K562 (cell line): ENCODE measurements at regions not wholly inside any gene's neighbourhood (a gene's known extent, or its start where the extent isn't known, plus 50 kb on each side); places are given as distances from the start of the nearest gene placed in this dataset.

ENCODE experiments used
- CREM ChIP-seq: IDR thresholded peaks from 2 replicates; pipeline ENCODE4 v1.6.1; 2014; ENCODE audit warnings: antibody characterized with exemption, low read depth
- FOXM1 ChIP-seq, 2 experiments: fragments of 450-650 bp in 1 of 2; sonication (generic) in 1 of 2; formaldehyde crosslinking in 1 of 2; IDR thresholded peaks; 2 replicates each; pipeline versions ENCODE4 v1.6.1 to v1.9.0; 2017 to 2022; ENCODE audit warnings: low read depth in 2 of 2, mild to moderate bottlenecking in 2 of 2, missing genetic modification reagents in 1 of 2, moderate library complexity in 1 of 2
- GATAD2B ChIP-seq: fragments of 450-650 bp; IDR thresholded peaks from 2 replicates; pipeline ENCODE4 v1.6.1; 2017; ENCODE audit warnings: mild to moderate bottlenecking, borderline replicate concordance
- KAT8 ChIP-seq: fragments of 450-650 bp; IDR thresholded peaks from 2 replicates; pipeline ENCODE4 v1.6.1; 2016; ENCODE audit warnings: low read depth, mild to moderate bottlenecking
- KLF10 ChIP-seq: fragments of 250-450 bp; sonication (Bioruptor Pico); IDR thresholded peaks from 2 replicates; pipeline ENCODE4 v1.6.1; 2021; ENCODE audit warnings: matching md5 sums
- ZNF197 ChIP-seq: fragments of 200-800 bp; sonication (Bioruptor generic); IDR thresholded peaks from 2 replicates; pipeline ENCODE4 v1.6.1; 2016; ENCODE audit warnings: low read depth, missing genetic modification characterization, missing compliant biosample characterization
- TF ChIP-seq, protein P1 (sequence below): sonication (generic); formaldehyde crosslinking; IDR thresholded peaks from 2 replicates; pipeline ENCODE4 v1.8.0; 2022; ENCODE audit warnings: mild to moderate bottlenecking, low read depth, missing genetic modification reagents
- TF ChIP-seq, protein P2 (sequence below): sonication (generic); formaldehyde crosslinking; IDR thresholded peaks from 2 replicates; pipeline ENCODE4 v1.8.1; 2023; ENCODE audit warnings: mild to moderate bottlenecking, missing genetic modification reagents

DNA sequence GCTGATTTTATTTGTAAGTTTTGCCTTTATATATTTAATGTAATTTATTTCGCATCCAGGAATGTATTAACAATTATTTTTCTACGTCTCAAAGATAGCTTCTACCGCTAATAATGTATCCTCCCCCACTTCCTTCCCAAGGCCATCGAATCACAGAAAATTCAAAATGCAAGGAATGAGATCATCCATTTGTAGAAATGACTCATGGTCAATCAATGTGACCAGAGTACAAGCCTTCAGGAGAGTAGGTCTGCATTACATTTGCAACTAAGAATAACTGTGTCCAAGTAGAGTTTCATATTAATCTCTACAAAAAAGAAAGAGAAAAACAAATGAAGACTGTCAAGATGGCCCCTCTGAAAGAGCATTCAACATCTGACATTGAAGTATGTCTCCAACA lies 205.9 kb upstream of the PHF14 start:
- TF ChIP-seq, protein P1, sequence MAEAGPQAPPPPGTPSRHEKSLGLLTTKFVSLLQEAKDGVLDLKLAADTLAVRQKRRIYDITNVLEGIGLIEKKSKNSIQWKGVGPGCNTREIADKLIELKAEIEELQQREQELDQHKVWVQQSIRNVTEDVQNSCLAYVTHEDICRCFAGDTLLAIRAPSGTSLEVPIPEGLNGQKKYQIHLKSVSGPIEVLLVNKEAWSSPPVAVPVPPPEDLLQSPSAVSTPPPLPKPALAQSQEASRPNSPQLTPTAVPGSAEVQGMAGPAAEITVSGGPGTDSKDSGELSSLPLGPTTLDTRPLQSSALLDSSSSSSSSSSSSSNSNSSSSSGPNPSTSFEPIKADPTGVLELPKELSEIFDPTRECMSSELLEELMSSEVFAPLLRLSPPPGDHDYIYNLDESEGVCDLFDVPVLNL (CRISPR knock-in tag), result no peak
- TF ChIP-seq KLF10 (CRISPR knock-in tag) (no peak), CREM (no peak), ZNF197 (CRISPR knock-in tag) (no peak), GATAD2B (no peak), KAT8 (no peak), FOXM1 (IDR thresholded peaks at IDR 0.05; ENCODE audit: low read depth) (no peak), FOXM1 (CRISPR knock-in tag; IDR thresholded peaks at IDR 0.05; ENCODE audit: low read depth) (no peak)
- TF ChIP-seq, protein P2, sequence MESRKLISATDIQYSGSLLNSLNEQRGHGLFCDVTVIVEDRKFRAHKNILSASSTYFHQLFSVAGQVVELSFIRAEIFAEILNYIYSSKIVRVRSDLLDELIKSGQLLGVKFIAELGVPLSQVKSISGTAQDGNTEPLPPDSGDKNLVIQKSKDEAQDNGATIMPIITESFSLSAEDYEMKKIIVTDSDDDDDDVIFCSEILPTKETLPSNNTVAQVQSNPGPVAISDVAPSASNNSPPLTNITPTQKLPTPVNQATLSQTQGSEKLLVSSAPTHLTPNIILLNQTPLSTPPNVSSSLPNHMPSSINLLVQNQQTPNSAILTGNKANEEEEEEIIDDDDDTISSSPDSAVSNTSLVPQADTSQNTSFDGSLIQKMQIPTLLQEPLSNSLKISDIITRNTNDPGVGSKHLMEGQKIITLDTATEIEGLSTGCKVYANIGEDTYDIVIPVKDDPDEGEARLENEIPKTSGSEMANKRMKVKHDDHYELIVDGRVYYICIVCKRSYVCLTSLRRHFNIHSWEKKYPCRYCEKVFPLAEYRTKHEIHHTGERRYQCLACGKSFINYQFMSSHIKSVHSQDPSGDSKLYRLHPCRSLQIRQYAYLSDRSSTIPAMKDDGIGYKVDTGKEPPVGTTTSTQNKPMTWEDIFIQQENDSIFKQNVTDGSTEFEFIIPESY (CRISPR knock-in tag), result no peak
